ENCODE measurements at regions not wholly inside any gene's neighbourhood (a gene's known extent, or its start where the extent isn't known, plus 50 kb on each side); places are given as distances from the start of the nearest gene placed in this dataset.

DNA sequence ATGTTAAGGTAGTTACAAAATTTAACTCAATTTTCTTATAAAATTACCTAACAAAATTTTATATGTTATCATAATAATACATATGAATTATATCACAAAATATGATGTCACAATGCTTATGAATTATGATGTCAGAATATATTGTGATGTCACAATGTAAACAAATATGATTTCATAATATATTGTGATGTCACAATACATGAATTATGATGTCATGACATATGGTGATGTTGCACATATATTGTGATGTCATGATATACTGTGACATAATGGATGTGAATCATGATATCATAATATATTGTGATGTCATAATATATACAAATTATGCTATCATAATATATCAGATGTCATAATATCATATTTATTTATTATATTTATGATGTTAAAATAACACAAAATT lies 1879.9 kb downstream of the TP53TG3F start:
- no peak overlapping the region for H3K27ac Mint-ChIP-seq
- intact Hi-C loops (cut with micrococcal nuclease) = no loop called here
- CTCF ChIA-PET = no interaction called here
- no peak for DNase-seq
- no peak overlapping the region for H3K4me3 Mint-ChIP-seq
- no peaks in the 10 kb centered on the region for H3K36me3 Mint-ChIP-seq
- H3K4me1 Mint-ChIP-seq (ENCODE audit: low read depth) = no peaks in the 10 kb centered on the region
- peaks cover 36% of the 10 kb centered on the region for H3K9me3 Mint-ChIP-seq
- H3K27me3 Mint-ChIP-seq = no peaks in the 10 kb centered on the region
- POLR2A ChIA-PET = no interaction called here

DNA sequence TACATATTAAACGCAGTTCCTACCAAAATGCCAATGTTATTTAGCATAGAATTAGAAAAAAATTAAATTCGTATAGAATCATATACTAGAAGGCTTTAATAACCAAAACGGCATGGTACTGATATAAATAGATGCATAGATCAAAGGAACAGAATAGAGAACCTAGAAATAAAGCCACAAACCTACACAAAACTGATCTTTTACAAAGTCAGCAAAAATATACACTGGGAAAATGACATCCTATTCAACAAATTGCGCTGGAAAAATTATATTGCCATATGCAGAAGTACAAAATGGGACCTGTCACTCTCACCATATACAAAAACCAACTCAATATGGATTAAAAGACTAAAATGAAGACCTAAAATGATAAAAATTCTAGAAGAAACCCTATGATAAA lies 1882.6 kb downstream of the TP53TG3F start:
- H3K36me3 Mint-ChIP-seq = no peaks in the 10 kb centered on the region
- ChIA-PET CTCF (no interaction called here), POLR2A (no interaction called here)
- no peak for DNase-seq
- H3K27me3 Mint-ChIP-seq = no peaks in the 10 kb centered on the region
- no peak overlapping the region for H3K27ac Mint-ChIP-seq
- no peaks in the 10 kb centered on the region for H3K4me1 Mint-ChIP-seq (ENCODE audit: low read depth)
- H3K4me3 Mint-ChIP-seq = no peak overlapping the region
- H3K9me3 Mint-ChIP-seq = peaks cover 31% of the 10 kb centered on the region
- intact Hi-C loops (cut with micrococcal nuclease) = no loop called here

DNA sequence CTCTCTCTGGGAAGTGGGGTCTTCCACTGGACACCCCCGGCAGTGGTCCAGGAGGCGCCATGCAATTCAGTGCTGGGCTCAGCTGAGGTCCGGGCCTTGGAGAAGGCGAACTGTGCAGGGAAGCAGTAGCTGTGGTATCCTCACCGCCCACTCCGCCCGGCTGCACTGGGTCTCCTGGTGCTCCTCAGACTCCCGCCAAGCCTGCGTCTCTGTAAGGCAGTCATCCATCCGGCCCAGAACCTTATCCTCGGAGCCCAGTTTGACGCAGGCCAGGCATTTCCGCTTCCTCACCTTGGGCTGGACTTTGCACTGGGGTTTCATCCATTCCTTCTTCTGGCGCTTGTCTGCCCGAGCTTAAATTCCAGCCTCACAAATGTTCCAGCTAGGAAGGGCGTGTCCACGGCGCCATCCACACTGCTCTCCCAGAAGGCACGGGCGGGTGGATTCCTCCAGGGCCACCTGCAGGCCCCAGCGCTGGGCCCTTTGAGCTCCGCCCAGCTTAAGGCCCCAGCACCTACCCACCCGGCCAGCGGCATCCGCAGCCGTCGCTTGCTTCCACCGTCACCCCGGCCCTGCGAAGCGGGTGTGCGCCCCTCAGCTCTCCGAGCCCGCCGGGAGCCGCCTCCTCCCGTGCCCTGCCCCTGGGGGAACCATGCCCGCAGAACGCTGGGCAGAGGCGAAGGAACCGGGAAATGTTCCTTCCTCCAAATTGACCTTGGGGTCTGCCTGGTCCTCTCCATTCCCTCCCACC lies 1884.8 kb downstream of the TP53TG3F start:
- CTCF ChIA-PET = no interaction called here
- H3K9me3 Mint-ChIP-seq = peaks cover 33% of the 10 kb centered on the region
- no peak overlapping the region for H3K27ac Mint-ChIP-seq
- POLR2A ChIA-PET = no interaction called here
- intact Hi-C loops (cut with micrococcal nuclease) = no loop called here
- H3K27me3 Mint-ChIP-seq = no peaks in the 10 kb centered on the region
- no peak overlapping the region for H3K4me3 Mint-ChIP-seq
- DNase-seq = no peak
- no peaks in the 10 kb centered on the region for H3K36me3 Mint-ChIP-seq
- H3K4me1 Mint-ChIP-seq (ENCODE audit: low read depth) = no peaks in the 10 kb centered on the region

DNA sequence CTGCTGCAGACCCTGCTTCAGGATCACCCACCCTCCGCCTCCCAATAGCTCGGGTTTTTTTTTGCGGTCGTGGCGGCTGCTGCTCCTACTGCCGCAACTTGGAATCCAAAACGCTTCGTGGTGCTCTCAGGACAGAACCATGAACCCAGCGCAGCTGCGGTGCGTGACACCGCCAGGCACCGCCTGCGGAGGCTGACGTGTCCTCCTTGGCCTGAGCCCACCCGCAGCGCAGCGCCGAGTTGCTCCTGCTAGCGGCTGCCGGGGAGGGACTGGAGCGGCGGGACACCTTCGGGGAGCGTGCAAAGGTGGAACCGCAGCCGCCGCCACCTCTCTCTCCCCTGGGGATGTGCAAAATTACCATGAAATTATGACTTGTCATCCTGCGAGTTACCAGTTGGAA lies 1893.0 kb downstream of the TP53TG3F start:
- ChIA-PET CTCF (interaction anchor here (0.9 kb wide), 1 partner anchor 12 kb away, joined by 3 read pairs; no protein-coding TSS in a partner anchor), POLR2A (no interaction called here)
- Mint-ChIP-seq H3K4me1 (ENCODE audit: low read depth) (no peaks in the 10 kb centered on the region), H3K27me3 (no peaks in the 10 kb centered on the region), H3K36me3 (no peaks in the 10 kb centered on the region), H3K4me3 (no peak overlapping the region), H3K9me3 (peaks cover 22% of the 10 kb centered on the region), H3K27ac (no peak overlapping the region)
- no peak for DNase-seq
- intact Hi-C loops (cut with micrococcal nuclease) = no loop called here

DNA sequence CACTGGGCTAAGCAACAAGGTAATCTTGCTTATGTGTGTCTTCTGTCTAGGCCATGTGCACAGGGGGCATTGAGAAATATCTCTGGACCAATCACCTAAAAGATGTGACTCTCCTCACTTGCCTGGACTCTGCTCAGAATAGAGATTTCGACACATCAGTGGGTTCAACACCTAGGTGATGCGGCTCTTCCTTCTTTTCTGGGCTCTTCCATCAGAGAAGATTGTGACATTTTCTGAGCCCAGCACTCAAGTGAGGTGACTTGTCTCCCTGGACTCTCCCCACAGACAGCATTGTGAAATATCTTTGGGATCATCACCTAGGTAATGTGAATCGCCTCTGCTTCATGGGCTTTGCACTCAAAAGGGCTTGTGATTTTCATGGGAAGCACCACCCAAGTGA lies 1904.1 kb downstream of the TP53TG3F start:
- H3K4me3 Mint-ChIP-seq = no peak overlapping the region
- no peaks in the 10 kb centered on the region for H3K27me3 Mint-ChIP-seq
- no peak for DNase-seq
- H3K4me1 Mint-ChIP-seq (ENCODE audit: low read depth) = no peaks in the 10 kb centered on the region
- POLR2A ChIA-PET = no interaction called here
- CTCF ChIA-PET = no interaction called here
- intact Hi-C loops (cut with micrococcal nuclease) = no loop called here
- H3K27ac Mint-ChIP-seq = no peak overlapping the region
- H3K9me3 Mint-ChIP-seq = peaks cover 21% of the 10 kb centered on the region
- H3K36me3 Mint-ChIP-seq = no peaks in the 10 kb centered on the region

DNA sequence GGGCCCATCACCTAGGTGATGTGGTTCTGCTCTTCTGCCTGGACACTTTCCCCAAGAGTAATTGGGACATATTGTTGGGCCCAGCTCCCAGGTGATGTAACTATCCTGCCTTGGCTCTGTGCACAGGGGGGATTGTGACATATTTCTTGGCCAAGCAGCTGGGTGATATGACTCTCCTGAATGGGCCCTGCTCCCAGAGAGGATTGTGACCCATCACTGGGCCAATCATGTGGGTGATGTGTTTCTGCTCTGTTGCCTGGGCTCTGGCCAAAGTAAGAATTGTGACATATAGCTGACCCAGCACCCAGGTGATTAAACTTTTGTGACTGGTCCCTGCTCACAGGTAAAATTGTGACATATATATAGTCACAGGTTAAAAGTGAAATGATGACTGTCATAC lies 1904.9 kb downstream of the TP53TG3F start:
- CTCF ChIA-PET = no interaction called here
- Mint-ChIP-seq H3K27ac (no peak overlapping the region), H3K4me3 (no peak overlapping the region), H3K9me3 (peaks cover 22% of the 10 kb centered on the region), H3K27me3 (no peaks in the 10 kb centered on the region), H3K36me3 (no peaks in the 10 kb centered on the region), H3K4me1 (ENCODE audit: low read depth) (no peaks in the 10 kb centered on the region)
- DNase-seq = no peak
- intact Hi-C loops (cut with micrococcal nuclease) = no loop called here
- POLR2A ChIA-PET = no interaction called here

DNA sequence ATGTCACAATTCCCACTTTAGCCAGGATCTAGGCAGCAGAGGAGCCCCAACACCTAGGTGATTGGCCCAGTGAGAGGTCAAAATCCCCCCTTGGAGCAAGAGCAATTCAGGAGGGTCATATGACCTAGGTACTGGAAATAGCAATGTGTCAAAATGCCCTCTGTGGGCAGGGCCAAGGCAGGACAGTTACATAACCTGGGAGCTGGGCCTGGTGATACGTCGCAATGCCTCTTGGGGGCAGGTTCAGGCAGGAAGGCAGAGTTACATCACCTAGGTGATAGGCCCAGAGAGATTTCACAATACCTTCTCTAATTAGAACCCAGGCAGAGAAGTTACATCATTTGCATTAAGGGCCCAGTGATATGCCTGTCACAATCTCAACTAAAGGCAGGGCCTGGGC lies 1906.3 kb downstream of the TP53TG3F start:
- Mint-ChIP-seq H3K9me3 (peaks cover 25% of the 10 kb centered on the region), H3K4me1 (ENCODE audit: low read depth) (no peaks in the 10 kb centered on the region), H3K27ac (no peak overlapping the region), H3K36me3 (no peaks in the 10 kb centered on the region), H3K27me3 (no peaks in the 10 kb centered on the region), H3K4me3 (no peak overlapping the region)
- no peak for DNase-seq
- CTCF ChIA-PET = no interaction called here
- POLR2A ChIA-PET = no interaction called here
- intact Hi-C loops (cut with micrococcal nuclease) = no loop called here

DNA sequence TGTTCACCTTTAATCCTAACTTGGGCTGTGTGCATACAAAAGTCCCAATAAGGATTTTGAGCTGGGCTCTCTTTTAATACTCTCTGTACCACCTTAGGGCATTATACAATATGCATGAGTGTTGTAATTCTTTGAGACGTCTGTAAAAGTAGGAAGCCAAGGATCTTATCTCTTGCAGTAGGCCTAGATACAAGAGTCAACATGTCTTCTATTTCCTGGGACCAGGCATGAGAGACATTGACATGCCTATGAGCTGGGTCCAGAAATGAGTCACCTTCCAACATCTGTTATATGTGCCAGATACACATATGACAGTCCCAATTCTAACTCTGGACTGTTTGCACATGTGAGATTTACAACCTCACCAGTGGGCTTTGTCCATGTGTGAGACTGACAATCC lies 1911.2 kb downstream of the TP53TG3F start:
- DNase-seq = no peak
- Mint-ChIP-seq H3K4me3 (no peak overlapping the region), H3K4me1 (ENCODE audit: low read depth) (no peaks in the 10 kb centered on the region), H3K27me3 (no peaks in the 10 kb centered on the region), H3K27ac (no peak overlapping the region), H3K9me3 (peaks cover 29% of the 10 kb centered on the region), H3K36me3 (no peaks in the 10 kb centered on the region)
- ChIA-PET CTCF (no interaction called here), POLR2A (no interaction called here)
- intact Hi-C loops (cut with micrococcal nuclease) = no loop called here

DNA sequence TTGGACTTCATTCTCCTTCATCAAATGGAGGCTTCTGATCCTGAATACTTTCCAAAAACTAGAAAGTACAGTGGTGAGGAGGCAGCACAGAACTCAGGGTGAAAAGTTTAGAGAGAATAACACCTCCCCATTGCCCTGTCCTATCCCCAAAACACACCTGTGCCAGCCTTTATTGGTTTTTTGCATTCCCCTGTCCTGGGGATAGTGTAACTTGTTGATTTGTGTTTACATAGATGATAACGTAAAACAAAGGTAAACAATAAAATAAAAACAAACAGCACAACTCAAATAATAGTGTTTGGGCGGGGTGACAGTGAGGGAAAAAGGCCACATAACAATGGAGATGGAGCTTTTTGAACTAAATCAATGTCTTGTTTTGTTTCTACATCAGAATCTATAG lies 1917.7 kb downstream of the TP53TG3F start:
- DNase-seq = no peak
- ChIA-PET POLR2A (no interaction called here), CTCF (no interaction called here)
- H3K27me3 Mint-ChIP-seq = no peaks in the 10 kb centered on the region
- H3K36me3 Mint-ChIP-seq = no peaks in the 10 kb centered on the region
- intact Hi-C loops (cut with micrococcal nuclease) = no loop called here
- peaks cover 39% of the 10 kb centered on the region for H3K9me3 Mint-ChIP-seq
- no peaks in the 10 kb centered on the region for H3K4me1 Mint-ChIP-seq (ENCODE audit: low read depth)
- H3K27ac Mint-ChIP-seq = no peak overlapping the region
- no peak overlapping the region for H3K4me3 Mint-ChIP-seq

DNA sequence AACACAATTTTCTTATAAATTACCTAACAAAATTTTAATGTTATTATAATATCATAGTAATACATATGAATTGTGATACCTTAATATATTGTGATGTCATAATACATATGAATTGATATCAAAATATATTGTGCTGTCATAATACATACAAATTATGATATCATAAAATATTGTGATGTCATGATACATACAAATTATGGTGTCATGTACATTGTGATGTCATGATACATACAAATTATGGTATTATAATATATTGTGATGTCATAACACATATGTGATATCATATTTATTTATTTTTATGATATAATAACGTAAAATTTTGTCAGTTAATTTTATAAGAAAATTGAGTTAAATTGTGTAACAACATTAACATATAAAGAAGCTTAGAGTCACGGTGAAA lies 1927.2 kb downstream of the TP53TG3F start:
- no peaks in the 10 kb centered on the region for H3K27me3 Mint-ChIP-seq
- no peak for DNase-seq
- H3K9me3 Mint-ChIP-seq = peaks cover 21% of the 10 kb centered on the region
- no peaks in the 10 kb centered on the region for H3K4me1 Mint-ChIP-seq (ENCODE audit: low read depth)
- ChIA-PET CTCF (no interaction called here), POLR2A (no interaction called here)
- intact Hi-C loops (cut with micrococcal nuclease) = no loop called here
- no peaks in the 10 kb centered on the region for H3K36me3 Mint-ChIP-seq
- no peak overlapping the region for H3K4me3 Mint-ChIP-seq
- H3K27ac Mint-ChIP-seq = no peak overlapping the region

DNA sequence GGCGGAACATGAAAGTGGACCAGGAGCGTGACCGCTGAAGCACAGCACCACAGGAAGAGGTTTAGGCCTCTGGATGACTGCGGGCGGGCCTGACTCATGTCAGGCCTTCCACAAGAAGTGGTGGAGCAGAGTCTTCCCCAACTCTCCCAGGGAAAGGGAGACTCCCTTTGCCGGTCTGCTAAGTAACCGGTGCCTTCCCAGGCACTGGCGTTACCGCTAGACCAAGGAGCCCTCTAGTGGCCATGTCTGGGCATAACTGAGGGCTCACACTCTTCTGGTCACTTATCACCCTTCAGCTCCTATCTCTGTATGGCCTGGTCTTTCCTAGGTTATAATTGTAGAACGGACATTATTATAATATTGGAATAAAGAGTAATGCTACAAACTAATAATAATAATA lies 1931.9 kb downstream of the TP53TG3F start:
- Mint-ChIP-seq H3K27me3 (no peaks in the 10 kb centered on the region), H3K4me1 (ENCODE audit: low read depth) (no peaks in the 10 kb centered on the region), H3K27ac (no peak overlapping the region), H3K4me3 (no peak overlapping the region), H3K9me3 (peaks cover 15% of the 10 kb centered on the region), H3K36me3 (no peaks in the 10 kb centered on the region)
- peak; percentile 33 for DNase-seq
- intact Hi-C loops (cut with micrococcal nuclease) = no loop called here
- ChIA-PET CTCF (interaction anchor here (1.1 kb wide), 1 partner anchor 8 kb away, joined by 3 read pairs; no protein-coding TSS in a partner anchor), POLR2A (no interaction called here)

DNA sequence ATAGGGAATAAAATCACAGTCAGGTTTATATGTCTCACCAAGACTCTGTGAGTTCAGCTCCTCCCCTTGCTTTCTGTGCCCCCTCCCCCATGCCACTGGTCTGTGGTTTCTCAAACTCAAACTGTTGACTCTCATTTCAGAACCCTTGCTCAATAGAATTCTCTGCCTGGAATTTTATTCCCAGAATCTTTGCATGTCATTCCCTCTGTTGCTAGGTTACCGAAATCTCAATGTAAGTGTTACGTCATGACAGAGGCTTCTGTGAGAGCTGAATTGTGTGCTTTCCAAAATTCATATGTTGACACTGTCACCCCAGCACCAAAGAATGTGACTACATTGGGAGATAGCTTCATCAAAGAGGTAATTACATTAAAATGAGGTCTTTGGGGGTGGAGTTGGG lies 1938.8 kb downstream of the TP53TG3F start:
- H3K36me3 Mint-ChIP-seq = no peaks in the 10 kb centered on the region
- intact Hi-C loops (cut with micrococcal nuclease) = no loop called here
- peaks cover 30% of the 10 kb centered on the region for H3K9me3 Mint-ChIP-seq
- DNase-seq = no peak
- H3K4me3 Mint-ChIP-seq = no peak overlapping the region
- no peak overlapping the region for H3K27ac Mint-ChIP-seq
- H3K4me1 Mint-ChIP-seq (ENCODE audit: low read depth) = no peaks in the 10 kb centered on the region
- ChIA-PET POLR2A (no interaction called here), CTCF (no interaction called here)
- no peaks in the 10 kb centered on the region for H3K27me3 Mint-ChIP-seq

DNA sequence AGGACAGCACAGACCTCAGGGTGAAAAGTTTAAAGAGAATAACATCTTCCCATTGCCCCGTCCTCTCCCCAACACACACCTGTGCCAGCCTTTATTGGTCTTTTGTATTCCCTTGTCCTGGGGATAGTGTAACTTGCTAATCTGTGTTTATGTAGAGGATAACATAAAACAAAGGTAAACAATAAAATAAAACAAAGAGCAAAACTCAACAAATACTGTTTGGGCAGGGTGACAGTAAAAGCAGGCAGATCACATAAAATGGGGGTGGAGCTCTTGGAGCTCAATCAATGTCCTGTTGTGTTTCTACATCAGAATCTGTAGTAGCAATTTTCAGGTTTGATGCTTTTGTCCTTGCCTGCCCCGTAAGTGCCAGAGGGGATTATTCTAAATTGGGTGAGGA lies 1939.7 kb downstream of the TP53TG3F start:
- intact Hi-C loops (cut with micrococcal nuclease) = no loop called here
- POLR2A ChIA-PET = no interaction called here
- CTCF ChIA-PET = interaction anchor here (0.9 kb wide), 1 partner anchor 8 kb away, joined by 3 read pairs; no protein-coding TSS in a partner anchor
- Mint-ChIP-seq H3K27ac (no peak overlapping the region), H3K27me3 (no peaks in the 10 kb centered on the region), H3K9me3 (peaks cover 26% of the 10 kb centered on the region), H3K36me3 (no peaks in the 10 kb centered on the region), H3K4me1 (ENCODE audit: low read depth) (no peaks in the 10 kb centered on the region), H3K4me3 (no peak overlapping the region)
- no peak for DNase-seq

Data from activated CD4-positive, alpha-beta memory T cell treated with anti-CD3 and anti-CD28 coated beads for 36 hours (primary cell).